DMS 273 (cell line): ENCODE measurements at regions not wholly inside any gene's neighbourhood (a gene's known extent, or its start where the extent isn't known, plus 50 kb on each side); places are given as distances from the start of the nearest gene placed in this dataset.
"Not testable (repeated sequence)": the region's sequence is repeated elsewhere in the genome, so short reads cannot be mapped to it uniquely, and the experiment has no call there.

Experiments
- DNase-seq: peaks from one replicate; lab custom pipeline; 2025; ENCODE audit not compliant: unreplicated experiment; lab: John Stamatoyannopoulos, UW

DNA sequence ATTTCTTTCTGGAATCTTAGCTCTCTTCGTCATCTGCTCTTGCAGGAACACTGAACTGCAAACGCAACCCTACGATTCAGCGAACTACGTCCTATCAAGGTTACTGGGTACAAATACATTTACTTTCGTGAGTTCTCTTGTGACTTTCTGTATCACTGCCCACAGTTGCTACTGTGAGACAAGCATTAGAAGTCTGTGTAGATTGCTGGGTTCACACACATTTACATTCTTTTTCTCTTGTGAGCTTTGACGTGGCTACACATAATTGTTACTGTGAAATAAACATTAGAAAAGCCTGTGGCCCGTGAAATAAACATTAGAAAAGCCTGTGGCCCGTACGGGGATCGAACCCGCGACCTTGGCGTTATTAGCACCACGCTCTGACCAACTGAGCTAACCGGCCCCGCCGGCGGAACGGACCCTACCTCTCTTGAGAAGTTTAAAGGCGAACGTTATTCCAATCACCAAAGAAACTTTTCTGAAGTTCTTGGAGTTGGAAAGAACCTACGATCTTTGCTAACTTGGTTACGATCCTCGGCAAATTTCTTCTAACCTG lies 61.2 kb upstream of the ZNF322 start:
- DNase-seq = not testable (repeated sequence)

DNA sequence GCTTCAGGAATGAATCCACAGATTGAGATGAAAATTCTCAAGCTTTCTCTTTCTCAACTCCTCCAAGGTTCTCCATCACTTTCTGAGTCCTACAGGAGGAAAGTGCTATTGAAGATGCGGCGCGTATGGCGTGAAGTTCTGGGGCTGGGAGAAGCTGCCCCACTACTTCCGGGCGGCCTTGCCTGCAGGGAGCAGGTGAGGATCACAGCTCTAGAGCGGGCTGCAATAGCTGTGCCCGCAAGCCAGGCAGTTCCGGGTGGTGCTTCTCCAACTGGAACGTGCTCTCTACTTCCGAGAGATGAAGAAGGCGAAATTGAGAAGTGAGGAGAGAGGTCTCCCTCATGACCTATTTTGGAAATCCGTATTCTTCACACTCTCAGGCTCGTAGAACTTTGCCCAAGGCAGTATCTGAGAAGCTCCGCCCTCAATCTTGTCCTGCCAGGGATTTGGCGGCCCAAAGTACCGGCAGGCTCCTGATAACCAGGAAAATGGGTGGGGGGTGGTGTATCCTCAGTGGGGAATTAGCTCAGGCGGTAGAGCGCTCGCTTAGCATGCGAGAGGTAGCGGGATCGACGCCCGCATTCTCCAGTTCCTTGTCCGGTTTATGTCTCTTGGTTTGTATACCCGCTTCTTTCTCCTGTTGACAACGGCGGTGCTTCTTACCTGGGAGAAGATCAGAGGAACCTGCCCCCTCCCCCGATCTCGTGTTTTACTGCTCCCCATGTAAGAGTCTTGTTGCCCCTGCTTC lies 70.6 kb upstream of the ZNF322 start:
- DNase-seq = not testable (repeated sequence)

DNA sequence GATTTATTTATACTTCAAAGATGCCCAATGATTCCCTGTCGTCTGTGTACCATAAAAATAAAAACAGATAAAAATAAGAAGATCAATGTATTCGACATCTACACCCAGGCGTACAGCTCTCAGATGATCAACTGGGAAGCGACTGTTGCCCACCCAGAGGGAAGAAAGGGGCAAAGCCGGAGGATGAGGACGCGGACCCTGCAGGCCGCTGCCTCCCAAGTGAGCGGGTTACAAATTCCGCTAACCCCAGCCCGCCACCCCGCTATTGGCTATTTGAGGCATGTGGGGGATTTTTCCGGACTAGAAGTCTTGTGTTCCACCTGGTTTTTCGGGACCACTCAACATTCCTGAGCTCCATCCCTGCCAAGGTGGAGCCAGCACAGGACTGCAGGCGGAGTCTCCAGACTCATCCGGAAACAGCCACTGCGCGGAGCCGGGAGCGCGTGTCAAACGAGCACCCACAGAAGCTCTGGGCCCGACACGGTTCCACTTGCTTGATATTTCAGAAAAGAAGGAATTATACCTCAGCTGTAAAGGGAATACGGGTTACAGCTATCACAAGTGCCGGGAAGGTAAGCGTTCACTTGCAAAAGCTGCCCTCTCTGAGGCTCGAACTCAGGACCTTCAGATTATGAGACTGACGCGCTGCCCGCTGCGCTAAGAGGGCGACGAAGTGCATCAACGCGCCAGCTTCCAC lies 75.4 kb upstream of the ZNF322 start:
- DNase-seq = not testable (repeated sequence)

DNA sequence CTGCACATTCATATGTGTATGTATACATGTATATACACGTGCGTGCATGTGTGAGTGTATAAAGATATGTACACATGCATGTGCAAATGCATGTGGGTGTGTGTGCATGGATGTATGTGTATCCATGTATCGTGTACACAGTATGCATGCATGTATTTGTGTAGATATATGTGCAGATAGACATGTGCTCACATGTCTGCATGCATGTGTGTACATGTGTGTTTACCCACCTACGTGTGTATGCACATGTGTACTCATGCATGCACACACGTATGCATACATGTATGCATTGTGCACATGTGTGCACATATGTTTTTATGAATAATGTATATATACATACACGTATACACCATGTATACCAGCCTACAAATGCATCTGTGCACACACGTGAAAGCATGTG lies 80.3 kb upstream of the ZNF322 start:
- no peak for DNase-seq

DNA sequence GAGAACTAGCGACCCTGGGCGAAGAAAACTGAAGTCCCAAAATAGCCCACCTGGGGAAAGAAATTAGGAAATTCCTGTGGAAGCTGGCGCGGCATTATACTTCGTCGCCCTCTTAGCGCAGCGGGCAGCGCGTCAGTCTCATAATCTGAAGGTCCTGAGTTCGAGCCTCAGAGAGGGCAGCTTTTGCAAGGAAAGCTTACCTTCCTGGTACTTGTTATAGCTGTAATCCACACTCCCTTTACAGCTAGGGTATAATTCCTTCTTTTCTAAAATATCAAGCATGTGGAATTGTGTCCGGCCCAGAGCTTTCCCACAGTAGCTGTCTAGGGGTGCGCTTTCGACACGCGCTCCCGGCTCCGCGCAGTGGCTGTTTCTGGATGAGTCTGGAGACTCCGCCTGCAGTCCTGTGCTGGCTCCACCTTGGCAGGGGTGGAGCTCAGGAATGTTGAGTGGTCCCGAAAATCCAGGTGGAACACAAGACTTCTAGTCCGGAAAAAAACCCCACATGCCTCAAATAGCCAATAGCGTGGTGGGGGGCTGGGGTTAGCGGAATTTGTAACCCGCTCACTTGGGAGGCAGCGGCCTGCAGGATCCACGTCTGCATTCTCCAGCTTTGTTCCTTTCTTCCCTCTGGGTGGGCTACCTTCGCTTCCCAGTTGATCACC lies 83.7 kb upstream of the ZNF322 start:
- DNase-seq = no peak

DNA sequence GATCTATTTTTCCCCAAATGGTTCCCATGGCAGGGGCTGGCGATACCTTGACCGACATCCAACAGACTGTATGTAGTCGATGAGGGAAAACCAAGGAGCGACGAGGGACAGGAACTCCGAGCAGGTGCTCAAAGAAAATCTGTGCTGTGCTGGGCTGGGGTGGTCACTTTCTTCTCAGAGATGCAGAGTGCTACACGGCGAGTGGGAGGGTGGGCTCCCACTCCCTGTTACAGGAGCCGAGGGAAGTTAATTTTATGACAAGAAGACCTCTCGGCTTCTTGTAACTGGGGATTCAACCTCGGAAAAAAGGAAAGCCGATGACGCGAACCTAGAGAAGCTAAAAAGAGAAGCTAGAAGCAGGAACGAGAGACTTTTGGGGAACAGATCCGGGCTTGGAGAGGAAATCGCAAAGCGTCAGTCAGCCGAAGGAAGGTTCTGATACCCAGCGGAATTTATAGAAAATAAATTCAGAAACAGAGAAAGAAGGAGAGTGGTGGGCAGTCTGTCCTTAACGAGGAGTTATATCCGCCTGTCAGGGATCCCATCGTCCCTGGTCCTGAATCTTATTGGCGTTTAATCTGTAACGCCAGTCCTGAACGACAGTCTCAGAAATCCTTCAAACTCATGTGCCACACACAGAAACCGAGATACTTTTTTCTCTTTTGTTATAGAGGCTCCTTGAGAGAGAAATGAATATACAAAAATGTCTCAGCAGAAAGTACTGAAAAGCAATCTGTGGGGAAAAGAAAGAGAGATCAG lies 84.6 kb upstream of the ZNF322 start:
- no peak for DNase-seq

DNA sequence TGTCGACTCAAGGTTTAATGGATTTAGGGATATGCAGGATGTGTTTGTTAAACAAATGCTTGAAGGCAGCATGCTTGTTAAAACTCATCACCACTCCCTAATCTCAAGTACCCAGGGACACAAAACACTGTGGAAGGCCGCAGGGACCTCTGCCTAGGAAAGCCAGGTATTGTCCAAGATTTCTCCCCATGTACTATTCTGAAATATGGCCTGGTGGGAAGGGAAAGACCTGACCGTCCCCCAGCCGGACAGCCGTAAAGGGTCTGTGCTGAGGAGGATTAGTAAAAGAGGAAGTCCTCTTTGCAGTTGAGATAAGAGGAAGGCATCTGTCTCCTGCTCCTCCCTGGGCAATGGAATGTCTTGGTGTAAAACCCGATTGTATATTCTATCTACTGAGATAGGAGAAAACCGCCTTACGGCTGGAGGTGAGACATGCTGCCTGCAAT lies 85.3 kb upstream of the ZNF322 start:
- DNase-seq = not testable (repeated sequence)

DNA sequence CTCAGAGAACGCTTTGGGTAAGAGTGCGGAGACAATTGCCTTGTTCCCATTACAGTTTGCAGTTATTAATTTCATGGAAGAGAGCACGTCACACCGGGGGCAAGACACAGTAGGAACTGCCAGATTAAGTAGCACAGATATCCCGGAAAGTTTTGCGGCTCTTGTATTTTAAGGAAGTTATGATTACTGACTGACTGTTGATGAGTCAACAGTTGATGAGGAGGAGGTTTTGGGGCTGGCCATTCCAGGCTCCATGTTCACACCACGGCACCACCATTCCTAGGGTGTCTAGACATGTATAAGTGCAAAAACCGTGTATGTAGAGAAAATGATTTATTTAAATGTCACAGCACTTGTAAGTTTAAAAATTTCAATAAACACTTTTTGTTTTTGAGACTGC lies 86.4 kb upstream of the ZNF322 start:
- DNase-seq = not testable (repeated sequence)

DNA sequence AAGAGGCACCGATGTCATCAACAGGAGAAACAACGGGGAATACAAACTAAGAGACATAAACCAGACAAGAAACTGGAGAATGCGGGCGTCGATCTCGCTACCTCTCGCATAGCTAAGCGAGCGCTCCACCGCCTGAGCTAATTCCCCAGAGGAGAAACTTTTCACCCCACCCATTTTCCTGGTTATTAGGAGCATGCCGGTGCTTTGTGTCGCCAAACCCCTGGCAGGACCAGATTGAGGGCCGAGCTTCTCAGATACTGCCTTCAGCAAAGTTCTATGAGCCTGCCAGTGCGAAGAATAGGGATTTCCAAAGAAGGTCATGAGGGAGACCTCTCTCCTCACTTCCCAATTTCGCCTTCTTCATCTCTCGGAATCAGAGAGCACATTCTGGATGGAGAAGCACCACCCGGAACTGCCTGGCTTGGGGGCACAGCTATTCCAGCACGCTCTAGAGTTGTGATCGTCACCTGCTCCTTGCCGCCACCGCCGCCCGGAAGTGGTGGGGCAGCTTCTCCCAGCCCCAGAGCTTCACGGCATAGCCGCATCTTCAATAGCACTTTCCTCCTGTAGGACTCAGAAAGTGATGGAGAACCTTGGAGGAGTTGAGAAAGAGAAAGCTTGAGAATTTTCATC lies 89.7 kb upstream of the ZNF322 start:
- not testable (repeated sequence) for DNase-seq

DNA sequence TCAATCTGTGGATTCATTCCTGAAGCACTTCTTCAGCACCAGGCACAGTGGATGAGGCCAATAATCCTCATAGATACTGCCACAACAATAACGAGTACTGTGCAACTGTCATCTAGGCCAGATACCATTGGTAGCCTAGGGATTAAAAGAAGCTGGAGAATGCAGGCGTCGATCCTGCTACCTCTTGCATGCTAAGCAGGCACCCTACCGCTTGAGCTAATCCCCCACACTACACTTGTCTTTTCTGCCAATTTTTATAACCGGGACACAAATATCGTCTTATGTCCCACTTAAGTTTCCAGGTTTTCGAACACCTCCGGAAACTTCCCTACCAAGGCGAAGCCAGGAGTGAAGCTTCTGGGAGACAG lies 90.2 kb upstream of the ZNF322 start:
- DNase-seq = not testable (repeated sequence)

DNA sequence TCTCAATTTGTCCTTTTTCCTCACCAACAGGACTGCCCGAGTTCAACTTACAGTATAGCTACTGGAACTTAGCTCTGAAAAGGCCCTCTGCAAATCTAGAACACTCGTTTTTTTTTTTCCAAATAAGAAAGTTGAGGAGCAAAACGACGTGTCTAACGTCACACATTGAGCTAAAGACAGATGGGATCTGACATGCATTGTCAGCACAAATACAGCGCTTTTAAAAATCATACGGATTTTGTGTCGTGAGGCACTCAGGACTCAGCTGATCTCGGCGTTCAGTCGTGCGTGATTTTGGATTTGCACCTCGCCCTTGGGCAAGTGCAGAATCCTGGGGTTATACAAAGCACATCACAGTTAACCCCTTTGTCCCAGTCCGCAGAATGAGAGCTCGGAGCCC lies 94.7 kb upstream of the ZNF322 start:
- no peak for DNase-seq

DNA sequence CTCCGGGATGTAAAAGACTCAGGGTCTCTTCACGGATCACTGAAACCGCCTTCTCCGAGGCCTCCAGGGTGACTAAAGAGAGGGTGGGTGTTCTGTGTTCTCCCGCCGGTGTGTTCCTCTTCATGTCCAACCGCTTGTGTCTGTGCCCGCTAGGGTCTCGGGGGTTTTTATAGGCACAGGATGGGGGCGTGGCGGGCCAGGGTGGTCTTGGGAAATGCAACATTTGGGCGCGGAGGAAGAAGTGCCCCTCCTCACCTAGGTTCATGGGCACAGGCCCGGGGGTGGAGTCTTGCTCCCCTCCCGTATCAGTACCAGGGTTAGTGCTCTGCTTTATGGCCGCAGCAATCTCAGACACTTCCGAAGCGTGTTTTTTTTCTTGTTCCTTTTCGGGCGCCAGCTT lies 95.3 kb upstream of the ZNF322 start:
- DNase-seq = not testable (repeated sequence)

DNA sequence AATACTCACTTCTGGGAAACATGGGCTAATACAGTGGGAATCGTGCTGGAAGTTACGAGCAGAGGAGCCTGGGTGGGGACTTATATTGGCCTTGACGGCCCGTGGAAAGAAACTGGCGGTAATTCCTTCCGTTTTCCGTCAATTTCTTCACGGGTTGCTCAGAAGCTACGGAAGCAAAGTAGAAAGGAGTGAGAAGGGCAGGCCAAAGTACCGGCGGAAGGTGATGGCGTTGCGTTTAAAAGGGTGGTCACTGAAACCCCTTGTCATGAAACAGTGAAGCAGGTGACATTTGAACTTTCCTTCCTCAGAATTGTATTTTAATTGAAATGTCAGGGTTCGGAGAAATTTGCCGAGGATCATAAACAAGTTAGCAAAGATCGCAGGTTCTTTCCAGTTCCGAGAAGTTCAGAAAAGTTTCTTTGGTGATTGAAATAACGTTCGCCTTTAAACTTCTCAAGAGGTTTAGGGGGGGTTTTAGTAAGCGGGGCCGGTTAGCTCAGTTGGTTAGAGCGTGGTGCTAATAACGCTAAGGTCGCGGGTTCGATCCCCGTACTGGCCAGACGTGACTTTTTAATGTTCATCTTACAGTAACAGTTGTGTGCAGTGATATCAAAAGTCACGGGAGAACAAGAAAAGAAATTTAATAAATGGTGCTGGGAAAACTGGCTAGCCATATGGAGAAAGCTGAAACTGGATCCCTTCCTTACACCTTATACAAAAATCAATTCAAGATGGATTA lies 96.7 kb upstream of the ZNF322 start:
- not testable (repeated sequence) for DNase-seq

DNA sequence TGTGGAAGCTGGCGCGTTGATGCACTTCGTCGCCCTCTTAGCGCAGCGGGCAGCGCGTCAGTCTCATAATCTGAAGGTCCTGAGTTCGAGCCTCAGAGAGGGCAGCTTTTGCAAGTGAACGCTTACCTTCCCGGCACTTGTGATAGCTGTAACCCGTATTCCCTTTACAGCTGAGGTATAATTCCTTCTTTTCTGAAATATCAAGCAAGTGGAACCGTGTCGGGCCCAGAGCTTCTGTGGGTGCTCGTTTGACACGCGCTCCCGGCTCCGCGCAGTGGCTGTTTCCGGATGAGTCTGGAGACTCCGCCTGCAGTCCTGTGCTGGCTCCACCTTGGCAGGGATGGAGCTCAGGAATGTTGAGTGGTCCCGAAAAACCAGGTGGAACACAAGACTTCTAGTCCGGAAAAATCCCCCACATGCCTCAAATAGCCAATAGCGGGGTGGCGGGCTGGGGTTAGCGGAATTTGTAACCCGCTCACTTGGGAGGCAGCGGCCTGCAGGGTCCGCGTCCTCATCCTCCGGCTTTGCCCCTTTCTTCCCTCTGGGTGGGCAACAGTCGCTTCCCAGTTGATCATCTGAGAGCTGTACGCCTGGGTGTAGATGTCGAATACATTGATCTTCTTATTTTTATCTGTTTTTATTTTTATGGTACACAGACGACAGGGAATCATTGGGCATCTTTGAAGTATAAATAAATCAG lies 106.8 kb upstream of the ZNF322 start:
- not testable (repeated sequence) for DNase-seq

DNA sequence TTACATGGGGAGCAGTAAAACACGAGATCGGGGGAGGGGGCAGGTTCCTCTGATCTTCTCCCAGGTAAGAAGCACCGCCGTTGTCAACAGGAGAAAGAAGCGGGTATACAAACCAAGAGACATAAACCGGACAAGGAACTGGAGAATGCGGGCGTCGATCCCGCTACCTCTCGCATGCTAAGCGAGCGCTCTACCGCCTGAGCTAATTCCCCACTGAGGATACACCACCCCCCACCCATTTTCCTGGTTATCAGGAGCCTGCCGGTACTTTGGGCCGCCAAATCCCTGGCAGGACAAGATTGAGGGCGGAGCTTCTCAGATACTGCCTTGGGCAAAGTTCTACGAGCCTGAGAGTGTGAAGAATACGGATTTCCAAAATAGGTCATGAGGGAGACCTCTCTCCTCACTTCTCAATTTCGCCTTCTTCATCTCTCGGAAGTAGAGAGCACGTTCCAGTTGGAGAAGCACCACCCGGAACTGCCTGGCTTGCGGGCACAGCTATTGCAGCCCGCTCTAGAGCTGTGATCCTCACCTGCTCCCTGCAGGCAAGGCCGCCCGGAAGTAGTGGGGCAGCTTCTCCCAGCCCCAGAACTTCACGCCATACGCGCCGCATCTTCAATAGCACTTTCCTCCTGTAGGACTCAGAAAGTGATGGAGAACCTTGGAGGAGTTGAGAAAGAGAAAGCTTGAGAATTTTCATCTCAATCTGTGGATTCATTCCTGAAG lies 111.6 kb upstream of the ZNF322 start:
- not testable (repeated sequence) for DNase-seq

DNA sequence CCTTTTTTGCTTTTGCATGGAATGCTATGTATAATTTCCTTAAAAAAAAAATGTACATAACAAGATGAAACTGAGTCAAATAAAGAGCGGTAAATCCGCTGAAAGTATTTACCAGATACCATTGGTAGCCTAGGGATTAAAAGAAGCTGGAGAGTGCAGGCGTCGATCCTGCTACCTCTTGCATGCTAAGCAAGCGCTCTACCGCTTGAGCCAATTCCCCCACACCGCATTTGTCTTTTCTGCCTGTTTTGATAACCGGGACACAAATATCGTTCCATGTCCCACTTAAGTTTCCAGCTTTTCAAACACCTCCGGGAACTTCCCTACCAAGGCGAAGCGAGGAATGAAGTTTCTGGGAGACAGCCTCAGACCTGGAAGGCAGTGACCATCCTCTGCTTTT lies 113.9 kb upstream of the ZNF322 start:
- not testable (repeated sequence) for DNase-seq

DNA sequence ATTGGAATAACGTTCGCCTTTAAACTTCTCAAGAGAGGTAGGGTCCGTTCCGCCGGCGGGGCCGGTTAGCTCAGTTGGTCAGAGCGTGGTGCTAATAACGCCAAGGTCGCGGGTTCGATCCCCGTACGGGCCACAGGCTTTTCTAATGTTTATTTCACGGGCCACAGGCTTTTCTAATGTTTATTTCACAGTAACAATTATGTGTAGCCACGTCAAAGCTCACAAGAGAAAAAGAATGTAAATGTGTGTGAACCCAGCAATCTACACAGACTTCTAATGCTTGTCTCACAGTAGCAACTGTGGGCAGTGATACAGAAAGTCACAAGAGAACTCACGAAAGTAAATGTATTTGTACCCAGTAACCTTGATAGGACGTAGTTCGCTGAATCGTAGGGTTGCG lies 121.0 kb upstream of the ZNF322 start:
- DNase-seq = not testable (repeated sequence)

DNA sequence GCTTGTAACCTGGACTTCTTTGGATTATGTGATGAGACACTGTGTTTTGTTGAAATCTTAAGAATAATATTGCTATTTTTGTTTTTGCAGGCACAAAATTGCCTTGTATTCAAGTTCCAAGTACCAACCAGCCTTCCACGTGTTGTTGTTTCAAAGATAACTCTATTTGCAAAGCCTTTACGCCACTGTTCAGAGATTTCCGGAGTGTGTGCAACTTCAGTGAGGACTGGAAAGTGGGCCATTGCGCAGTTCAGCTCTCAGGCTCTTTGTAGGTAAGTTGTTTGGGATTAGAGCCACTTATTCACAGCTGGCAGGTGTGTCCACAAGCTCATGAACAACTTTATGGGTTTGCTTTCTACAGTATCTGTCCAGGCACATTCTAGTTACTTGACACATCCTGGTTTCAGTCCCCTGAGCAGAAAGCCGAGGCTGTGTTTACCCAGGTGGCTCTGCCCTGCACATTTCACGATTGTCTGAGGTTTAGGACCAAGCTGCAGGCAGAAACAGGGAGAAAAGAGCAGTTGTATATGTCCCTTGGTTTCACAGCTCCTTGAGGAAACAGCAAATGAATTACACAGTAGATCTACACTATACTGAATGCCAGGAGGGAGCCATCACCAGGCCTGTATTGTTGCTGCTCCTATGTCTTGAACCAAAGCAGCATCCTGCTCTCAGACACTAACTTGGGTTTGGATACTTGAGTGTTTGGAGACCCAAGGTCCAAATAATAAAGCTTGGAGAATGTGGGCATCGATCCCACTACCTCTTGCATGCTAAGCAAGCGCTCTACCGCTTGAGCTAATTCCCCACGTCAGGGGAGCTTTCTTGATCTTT lies 136.1 kb upstream of the ZNF322 start:
- DNase-seq = not testable (repeated sequence)
